HG03135 (cell line): ENCODE measurements at regions not wholly inside any gene's neighbourhood (a gene's known extent, or its start where the extent isn't known, plus 50 kb on each side); places are given as distances from the start of the nearest gene placed in this dataset.
"Not testable (repeated sequence)": the region's sequence is repeated elsewhere in the genome, so short reads cannot be mapped to it uniquely, and the experiment has no call there.

Source experiments
- ATAC-seq: cut with Tn5 transposase; IDR thresholded peaks from one replicate; pipeline ENCODE4 v1.9.1; 2021; ENCODE audit warnings: mild to moderate bottlenecking, moderate library complexity; ENCODE audit not compliant: unreplicated experiment

DNA sequence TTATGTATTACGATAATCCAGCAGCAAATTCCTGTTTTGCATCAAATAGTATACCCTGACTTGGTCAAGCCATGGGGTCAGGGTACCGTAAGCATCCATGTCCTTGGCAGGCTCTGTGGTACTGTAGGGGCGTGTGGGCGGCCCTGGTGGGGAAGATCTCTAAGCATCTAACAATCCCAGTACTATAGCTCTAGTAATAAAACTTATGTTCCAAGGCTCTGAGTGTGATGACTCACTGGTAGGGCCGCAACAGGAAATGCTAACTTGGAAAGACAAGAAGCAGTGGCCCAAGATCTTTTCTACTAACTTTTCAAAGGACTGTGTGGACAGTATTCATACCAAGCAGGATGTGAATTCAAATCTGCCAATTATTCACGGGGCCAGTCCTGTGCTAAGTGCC lies 63.8 kb downstream of the CLEC18A start:
- not testable (repeated sequence) for ATAC-seq

DNA sequence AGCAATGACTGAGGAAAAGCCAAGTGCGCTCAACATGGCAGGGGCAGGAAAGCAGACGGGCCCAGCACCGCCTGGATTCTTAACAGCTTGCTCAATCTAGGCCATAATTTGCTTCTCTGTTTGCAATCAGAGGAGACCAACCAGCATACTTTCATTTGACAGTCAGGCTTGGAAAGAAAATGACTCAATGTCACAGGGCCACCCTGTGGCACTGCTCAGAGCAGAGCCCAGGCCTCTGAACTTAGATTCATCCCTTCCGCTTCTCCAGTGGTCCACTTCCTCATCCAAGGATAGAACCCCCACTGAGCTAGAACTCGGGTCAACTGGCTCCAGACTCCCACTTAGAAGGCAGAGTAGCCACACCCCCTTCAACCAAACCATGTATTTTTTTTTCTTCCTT lies 65.6 kb downstream of the CLEC18A start:
- ATAC-seq, result not testable (repeated sequence)

DNA sequence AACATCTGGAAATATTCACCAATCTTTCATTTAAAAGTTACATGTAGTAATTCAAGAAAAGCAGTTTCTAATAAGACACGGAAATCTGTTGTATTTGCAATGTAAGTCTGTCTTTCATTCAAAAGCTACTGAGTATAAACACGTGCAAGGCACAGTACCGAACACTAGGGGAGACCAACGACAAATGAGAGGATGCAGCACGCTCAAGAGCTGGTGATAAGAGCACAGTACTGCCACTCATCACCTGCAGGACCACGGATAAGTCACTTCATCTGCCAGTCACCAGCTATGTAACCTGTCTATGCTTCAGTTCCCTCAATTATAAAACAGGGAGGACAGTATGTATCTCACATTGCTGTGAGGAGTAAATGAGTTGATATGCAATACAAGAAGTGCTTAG lies 67.1 kb downstream of the CLEC18A start:
- ATAC-seq, result peak; percentile 74

DNA sequence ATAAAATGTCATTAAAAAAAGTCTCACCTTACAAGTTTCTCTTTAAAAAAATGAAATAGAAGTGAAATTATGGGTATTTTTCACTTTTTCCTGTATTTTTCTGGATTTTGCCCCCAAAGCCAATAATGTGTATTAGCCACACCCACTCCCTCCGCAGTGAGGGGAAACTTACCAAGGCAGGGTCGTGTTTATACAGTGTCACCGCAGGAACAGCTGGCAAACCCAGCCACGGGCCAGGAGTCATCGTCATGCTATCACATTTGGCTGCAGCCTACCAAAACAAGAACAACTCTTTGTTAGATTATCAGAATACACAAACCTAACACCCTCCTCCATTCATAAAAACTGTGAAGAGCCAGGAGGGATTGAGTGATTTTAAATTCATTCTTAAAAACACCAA lies 72.1 kb downstream of the CLEC18A start:
- ATAC-seq, result not testable (repeated sequence)

DNA sequence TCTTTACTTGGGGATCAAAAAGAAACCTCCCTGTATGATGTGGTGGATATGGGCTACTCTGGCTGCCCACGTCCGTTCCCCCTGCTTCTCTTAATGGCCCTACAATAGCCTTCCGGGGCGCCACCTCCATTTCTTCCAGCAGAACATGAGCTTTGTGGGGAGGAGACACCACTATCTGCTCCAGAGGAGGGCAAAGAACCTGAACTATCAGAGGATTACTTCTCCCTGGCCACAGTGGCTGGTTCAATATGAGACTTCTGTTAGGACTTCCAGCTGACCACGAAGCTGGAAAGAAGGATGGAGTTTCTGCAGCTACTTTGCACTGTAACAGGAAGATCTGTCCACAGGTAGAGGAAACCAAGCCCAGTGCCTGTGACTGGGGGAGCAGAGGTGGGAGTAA lies 72.8 kb downstream of the CLEC18A start:
- ATAC-seq, result not testable (repeated sequence)

DNA sequence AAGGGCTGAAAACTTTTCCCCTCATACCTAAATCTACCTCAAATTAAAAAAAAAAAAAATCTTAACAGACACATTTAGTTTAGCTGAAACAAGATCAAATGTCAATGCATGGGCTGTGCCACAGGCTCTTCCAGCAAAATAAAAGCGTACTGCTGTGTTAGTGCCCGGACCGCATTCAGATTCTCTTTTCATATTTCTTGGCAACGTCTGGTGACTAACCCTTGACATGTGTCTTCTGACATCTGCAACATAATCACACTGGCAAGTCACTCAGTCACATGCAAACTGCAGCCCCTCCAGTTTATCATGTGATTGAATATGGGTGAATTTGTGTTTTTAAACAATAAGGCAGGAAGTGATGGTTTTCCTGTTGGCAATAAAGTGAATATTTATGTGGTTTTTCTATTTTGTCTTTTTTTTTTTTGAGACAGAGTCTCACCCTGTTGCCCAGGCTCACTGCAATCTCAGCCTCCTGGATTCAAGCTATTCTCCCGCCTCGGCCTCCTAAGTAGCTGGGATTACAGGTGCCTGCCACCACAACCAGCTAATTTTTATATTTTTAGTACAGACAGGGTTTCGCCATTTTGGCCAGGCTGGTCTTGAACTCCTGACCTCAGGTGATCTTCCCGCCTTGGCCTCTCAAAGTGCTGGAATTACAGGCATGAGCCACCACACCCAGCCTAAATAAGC lies 75.2 kb downstream of the CLEC18A start:
- ATAC-seq, result not testable (repeated sequence)

DNA sequence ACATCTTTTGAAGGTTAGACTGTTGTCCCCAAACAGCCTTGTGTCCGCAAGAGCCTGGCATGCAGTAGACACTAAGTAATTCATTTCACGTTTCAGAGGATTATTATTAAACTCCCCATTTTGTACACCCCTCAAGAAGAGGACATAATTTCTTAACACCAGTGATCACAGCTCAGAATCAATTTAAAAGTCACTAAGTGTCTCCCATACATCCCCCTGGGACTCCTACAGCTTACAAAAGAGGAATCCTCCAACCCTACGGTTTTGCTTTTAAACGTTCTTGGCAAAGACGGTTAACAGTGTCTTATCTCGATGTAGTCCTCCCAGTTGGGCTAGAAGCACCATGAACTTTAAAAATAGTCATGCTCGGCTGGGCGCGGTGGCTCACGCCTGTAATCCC lies 81.2 kb upstream of the PDPR start:
- not testable (repeated sequence) for ATAC-seq

DNA sequence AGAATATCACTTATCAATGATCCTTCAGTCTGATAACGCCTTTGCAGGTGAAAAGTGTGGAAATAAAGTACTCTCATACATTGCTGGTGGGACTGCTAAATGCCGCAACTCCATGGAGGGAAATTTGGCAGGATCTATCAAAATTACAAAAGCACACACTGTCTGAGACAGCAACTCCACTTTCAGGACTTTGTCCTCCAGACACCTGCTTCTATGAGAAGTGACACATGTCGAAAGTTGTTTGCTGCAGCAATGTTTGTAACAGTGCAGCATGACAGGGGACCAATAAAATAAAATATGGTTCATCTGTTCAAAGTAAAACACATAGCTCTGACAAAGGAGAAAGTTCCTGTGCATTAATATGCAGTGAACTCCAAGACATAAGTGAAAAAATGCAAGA lies 76.2 kb upstream of the PDPR start:
- not testable (repeated sequence) for ATAC-seq

DNA sequence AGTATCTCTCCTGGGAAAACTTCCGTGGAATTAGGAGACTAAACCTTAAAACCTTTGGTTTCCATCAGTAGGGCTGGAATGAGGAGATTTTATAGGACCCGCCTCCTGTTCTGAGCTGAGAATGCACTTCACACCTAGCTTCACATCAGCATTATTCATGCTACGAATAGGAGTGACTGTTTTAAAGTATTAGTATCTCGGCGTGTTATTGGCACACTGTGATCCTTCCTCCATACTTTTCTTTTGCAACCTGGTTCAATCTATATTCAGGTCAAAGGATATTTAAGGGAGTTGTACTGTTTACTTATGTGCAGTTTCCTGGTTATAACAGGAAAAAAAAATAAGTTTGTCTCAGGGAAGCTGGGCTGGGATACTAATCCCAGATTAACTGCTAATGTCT lies 73.6 kb upstream of the PDPR start:
- ATAC-seq, result not testable (repeated sequence)

DNA sequence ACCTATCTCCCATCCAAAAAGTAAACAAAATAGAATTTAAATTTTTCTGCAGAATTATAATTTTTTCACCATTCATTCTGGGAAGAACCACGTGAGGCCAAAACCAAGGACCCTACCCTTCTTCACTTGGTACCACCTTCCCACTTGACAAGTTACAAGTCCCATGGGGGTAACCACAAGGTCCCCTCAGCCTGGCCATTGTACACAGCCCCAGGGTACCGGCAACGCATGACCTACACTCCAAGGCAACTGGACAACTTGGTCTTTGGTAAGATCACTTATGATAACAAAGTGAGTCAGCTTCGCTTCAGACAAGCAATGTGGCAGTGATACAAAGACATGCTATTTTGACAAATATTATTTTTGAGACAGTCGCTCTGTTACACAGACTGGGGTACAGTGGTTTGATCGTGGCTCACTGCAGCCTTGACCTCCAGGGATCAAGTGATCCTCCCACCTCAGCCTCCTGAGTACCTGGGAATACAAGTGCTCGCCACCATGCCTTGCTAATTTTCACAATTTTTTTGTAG lies 70.5 kb upstream of the PDPR start:
- ATAC-seq, result not testable (repeated sequence)

DNA sequence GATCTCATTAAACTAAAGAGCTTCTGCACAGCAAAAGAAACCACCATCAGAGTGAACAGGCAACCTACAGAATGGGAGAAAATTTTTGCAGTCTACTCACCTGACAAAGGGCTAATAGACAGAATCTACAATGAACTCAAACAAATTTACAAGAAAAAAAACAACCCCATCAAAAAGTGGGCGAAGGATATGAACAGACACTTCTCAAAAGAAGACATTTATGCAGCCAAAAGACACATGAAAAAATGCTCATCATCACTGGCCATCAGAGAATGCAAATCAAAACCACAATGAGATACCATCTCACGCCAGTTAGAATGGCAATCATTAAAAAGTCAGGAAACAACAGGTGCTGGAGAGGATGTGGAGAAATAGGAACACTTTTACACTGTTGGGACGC lies 67.6 kb upstream of the PDPR start:
- ATAC-seq, result not testable (repeated sequence)

DNA sequence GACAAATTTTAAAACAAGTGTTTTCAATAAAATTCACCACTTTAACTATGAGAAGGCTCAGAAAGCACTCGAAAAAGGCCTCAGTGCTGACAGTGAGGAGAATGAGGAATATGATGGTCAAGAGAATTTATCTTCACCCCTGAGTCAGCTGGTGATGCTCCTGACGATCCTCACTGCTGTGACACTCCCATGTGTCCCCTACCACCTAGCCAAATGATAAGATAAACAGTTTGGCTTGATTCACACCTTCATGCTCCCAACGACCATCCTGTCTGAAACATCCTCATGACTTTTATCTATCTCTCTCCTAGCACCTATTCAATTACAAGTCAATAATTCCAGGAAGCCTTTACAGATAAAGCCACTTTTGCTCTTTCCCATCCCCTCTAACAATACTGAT lies 66.0 kb upstream of the PDPR start:
- ATAC-seq, result not testable (repeated sequence)

DNA sequence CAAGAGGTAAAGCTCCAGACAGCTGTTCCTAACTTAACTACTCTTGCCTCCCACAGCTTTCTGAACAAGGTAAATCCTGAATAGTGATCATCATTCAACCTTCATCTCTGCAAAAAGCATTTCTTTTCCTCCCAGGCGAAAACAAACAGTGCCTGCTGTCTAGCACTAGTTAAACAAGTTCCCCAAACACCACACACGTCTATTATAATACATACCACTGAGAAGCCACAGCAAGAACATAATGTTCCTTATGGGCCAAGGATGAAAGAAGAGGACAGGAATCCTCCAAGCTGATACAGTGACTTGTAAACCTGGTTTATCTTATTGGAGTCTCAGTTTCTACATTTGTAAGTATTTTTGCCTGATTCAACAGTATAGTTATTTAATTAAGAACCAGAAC lies 56.1 kb upstream of the PDPR start:
- not testable (repeated sequence) for ATAC-seq

DNA sequence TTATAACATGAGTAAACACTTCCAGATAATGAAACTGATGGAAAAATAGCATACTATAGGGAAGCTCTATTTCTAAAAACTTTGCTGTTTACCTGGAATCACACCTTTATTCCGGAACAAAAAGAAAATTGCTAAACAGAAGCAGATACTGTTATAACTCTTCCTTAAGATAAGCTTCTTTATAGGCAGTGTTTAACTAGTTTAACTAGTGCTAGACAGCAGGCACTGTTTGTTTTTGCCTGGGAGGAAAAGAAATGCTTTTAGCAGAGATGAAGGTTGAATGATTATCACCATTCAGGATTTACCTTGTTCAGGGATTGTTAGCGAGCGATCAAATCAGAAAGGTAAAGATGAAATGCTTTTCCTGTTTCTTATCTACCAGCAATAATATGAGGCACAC lies 54.7 kb upstream of the PDPR start:
- ATAC-seq, result not testable (repeated sequence)

DNA sequence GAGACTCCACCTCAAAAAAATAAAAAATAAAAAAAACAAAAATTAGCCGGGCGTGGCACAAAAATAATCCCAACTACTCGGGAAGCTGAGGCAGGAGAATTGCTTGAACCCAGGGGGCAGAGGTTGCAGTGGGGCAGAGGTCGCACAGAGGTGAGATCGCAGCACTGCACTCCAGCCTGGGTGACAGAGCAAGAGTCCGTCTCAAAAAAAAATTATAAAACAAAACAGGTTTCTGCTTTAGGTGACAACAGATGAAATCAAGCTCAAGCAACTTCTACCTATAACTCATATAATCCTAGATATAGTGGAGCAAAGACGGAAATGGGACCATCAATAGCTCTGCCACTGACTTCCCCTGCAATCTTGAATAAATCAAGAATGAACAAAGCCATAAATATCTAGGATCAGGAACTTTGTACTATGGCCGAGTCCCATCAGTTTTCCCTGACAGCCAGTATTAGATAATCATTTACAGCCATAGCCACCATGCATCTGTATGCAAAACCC lies 53.6 kb upstream of the PDPR start:
- not testable (repeated sequence) for ATAC-seq

DNA sequence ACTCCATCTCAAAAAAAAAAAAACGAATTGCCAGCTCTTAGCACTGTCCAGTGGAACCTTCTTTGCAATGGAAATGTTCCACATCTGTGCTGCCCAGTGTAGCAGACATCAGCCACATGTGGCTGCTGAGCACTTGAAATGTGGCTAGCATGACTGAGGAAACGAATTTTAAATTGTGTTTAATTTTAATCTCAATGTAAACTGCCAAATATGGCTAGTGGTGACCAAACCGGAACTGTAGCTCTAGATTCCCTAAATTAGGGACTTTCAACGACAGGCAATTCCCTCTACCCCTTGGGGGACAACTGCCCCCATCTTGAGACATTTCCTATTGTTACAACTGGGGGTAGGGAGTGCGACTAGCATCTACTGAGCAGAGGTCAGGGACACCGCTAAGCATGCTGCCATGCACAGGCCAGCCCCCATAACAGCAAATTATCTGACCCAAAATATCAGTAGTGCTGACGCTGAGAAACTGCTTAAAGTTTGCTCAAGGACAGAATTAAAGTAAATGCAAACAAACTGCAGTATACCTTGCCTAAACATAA lies 52.4 kb upstream of the PDPR start:
- not testable (repeated sequence) for ATAC-seq

DNA sequence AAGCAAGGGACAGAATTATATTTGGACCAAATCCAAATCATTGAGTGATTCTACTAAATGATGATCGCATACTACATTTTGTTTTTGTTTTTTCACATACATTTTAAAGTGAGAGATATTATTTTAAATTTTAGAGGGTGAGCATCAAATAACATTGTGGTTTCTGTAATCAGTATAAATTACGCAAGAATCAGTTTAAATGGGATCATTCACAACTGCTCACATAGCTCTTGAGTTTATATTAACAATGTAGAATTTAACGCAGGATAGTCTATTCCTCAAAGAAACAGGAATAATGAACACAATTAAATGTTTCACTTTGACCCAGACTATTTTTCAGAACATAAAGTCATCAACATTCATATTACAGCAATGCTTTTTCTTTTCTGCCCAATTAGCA lies 51.2 kb upstream of the PDPR start:
- not testable (repeated sequence) for ATAC-seq
